ENCODE measurements at regions not wholly inside any gene's neighbourhood (a gene's known extent, or its start where the extent isn't known, plus 50 kb on each side); places are given as distances from the start of the nearest gene placed in this dataset.

DNA sequence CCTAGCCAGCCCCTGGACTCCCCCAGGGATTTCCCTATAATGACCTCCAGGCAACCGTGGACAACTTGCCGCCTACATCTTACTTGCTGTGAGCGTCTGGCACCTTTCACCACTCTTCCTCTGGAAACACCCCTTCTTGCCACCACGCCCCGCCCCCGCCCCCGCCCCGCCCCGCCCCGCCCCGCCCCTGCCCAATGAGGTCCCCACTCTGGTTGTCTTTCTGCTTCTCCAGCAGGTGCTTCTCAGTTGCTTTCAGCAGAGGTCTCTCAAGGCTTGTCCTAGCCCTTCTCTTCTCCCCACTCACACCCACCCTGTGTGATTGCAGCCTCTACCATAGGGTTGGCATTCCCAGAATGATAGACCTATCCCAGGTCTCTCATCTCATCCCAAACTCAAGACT, 214.5 kb downstream of the EN1 start:
- no peak for DNase-seq
- Mint-ChIP-seq H3K9me3 (peaks cover 16 to 18% of the 10 kb centered on the region in 2 donors), H3K27ac (no peak overlapping the region), H3K36me3 (ENCODE audit: insufficient read depth) (no peaks in the 10 kb centered on the region), H3K4me3 (no peak overlapping the region), H3K4me1 (ENCODE audit: low read depth in 2 of 2) (no peaks in the 10 kb centered on the region), H3K27me3 (peaks cover 11 to 18% of the 10 kb centered on the region in 2 donors)
- ATAC-seq (replicated peaks): no peak

DNA sequence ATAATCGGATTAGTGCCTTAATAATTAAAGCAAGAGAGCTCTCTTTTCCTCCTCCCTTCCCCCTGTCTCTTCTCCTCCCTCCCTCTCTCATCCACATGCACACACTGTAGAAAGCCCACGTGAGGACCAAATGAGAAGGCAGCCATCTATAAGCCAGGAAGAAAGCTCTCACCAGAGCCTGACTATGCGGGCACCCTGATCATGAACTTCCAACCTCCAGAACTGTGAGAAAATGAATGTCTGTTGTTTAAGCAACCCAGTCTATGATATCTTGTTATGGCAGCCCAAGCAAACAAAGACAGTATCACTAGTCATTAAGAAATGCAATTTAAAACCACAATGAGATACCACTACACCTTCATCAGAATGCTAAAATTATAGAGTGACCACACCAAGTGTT, 220.3 kb downstream of the EN1 start:
- ATAC-seq (replicated peaks) (no peak), DNase-seq (no peak)
- Mint-ChIP-seq H3K36me3 (ENCODE audit: insufficient read depth) (no peaks in the 10 kb centered on the region), H3K4me1 (ENCODE audit: low read depth in 2 of 2) (no peaks in the 10 kb centered on the region), H3K27me3 (no peaks in the 10 kb centered on the region), H3K9me3 (peaks cover 0 to under 1% of the 10 kb centered on the region in 2 donors), H3K27ac (no peak overlapping the region), H3K4me3 (no peak overlapping the region)

DNA sequence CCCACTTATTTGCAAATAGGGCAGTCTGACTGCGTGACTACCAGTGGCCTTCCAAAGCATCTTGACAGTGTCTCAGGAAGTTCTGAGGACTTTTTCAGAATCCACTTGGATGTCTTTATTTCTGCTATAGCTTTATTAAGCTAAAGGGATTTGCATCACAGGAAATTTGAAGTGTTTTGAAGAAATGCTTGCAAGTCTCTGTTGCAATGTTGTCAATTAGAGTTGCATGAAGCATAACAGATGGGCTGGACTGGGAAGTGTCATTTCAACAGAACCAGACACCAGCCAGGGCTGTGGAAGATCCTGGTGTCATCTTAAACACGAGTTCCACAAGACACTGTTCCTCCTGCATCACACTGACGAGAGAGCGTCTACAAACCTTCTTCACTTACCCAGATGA, 224.5 kb downstream of the EN1 start:
- Mint-ChIP-seq H3K9me3 (peaks cover 0 to 2% of the 10 kb centered on the region in 2 donors), H3K4me3 (no peak overlapping the region)
- no peak for ATAC-seq (replicated peaks)

DNA sequence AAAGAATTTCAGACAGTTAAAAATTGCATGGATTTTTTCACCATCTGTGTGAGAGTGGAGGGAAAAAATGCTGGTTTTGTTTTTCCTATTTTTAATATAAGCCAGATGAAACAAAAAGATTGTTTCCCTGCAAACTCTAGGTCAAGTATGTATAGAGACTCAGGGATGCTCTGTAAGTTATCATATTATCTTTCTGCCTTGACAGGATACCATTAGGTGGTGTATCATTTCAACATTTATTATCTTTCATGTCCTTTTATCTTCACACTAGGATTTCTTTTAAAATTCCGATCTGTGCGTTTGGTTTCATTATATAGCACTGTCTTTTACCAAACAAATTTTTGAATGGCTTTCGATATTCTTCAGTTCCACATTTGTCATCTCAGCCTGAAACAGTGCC, 225.3 kb downstream of the EN1 start:
- ATAC-seq (replicated peaks) (no peak), DNase-seq (no peak)
- Mint-ChIP-seq H3K27me3 (peaks cover 0 to 7% of the 10 kb centered on the region in 2 donors), H3K36me3 (ENCODE audit: insufficient read depth) (no peaks in the 10 kb centered on the region), H3K27ac (no peak overlapping the region), H3K4me3 (no peak overlapping the region), H3K4me1 (ENCODE audit: low read depth in 2 of 2) (no peaks in the 10 kb centered on the region), H3K9me3 (peaks cover 0 to 2% of the 10 kb centered on the region in 2 donors)

More for the DNA sequence above, 224.5 kb downstream of the EN1 start:
- Mint-ChIP-seq H3K4me1 (ENCODE audit: low read depth in 2 of 2) (no peaks in the 10 kb centered on the region), H3K27me3 (peaks cover 0 to 7% of the 10 kb centered on the region in 2 donors), H3K36me3 (ENCODE audit: insufficient read depth) (no peaks in the 10 kb centered on the region), H3K27ac (no peak overlapping the region)
- no peak for DNase-seq

DNA sequence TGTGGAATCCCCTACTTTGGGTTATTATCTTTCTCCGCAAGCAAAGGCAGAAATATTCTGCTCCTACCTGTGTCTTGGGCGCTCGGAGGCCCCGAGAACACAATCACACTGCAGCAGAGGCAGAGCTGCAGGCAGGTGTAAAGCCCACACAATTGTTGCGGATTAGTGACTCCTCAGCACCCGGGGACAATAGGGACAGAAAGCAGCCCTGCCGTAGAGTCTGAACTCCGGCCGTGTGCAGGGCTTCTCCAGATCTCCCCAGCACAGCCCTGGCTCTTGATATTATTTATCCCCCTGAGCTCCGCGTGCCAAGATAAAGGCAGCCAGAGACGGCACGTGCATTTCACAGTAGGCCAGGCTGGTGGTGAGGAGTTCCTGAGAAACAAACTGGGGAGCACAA, 229.2 kb downstream of the EN1 start:
- Mint-ChIP-seq H3K27me3 (peaks cover 6 to 7% of the 10 kb centered on the region in 2 donors), H3K4me3 (no peak overlapping the region), H3K27ac (no peak overlapping the region), H3K4me1 (ENCODE audit: low read depth in 2 of 2) (no peaks in the 10 kb centered on the region), H3K9me3 (peaks cover 0 to 2% of the 10 kb centered on the region in 2 donors), H3K36me3 (ENCODE audit: insufficient read depth) (no peaks in the 10 kb centered on the region)
- ATAC-seq (replicated peaks): no peak
- DNase-seq: no peak

DNA sequence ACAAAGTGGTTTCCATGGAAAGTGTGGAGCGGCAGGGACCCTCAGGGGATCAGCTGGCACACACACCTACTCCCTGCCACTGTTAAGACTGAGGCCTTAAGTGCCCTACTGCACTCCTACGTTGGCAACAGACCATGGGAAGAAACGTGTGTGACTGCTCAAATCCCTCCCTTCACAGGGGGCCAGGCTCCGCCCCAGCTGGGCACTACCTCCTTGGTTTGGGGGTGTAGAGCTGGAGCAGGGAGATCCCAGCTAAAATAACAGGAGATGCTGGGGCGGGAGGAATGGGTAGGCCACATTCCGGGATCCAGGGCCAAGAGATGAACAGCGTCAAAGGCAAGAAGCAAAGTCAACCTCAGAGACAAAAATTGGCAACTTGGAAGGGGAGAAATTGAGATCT, 231.0 kb downstream of the EN1 start:
- H3K27ac Mint-ChIP-seq: no peak overlapping the region
- no peaks in the 10 kb centered on the region for H3K36me3 Mint-ChIP-seq (ENCODE audit: insufficient read depth)
- DNase-seq: no peak
- peaks cover 0 to 2% of the 10 kb centered on the region in 2 donors for H3K9me3 Mint-ChIP-seq
- no peak for ATAC-seq (replicated peaks)
- no peak overlapping the region for H3K4me3 Mint-ChIP-seq
- H3K27me3 Mint-ChIP-seq: peaks cover 6 to 7% of the 10 kb centered on the region in 2 donors
- H3K4me1 Mint-ChIP-seq (ENCODE audit: low read depth in 2 of 2): no peaks in the 10 kb centered on the region

DNA sequence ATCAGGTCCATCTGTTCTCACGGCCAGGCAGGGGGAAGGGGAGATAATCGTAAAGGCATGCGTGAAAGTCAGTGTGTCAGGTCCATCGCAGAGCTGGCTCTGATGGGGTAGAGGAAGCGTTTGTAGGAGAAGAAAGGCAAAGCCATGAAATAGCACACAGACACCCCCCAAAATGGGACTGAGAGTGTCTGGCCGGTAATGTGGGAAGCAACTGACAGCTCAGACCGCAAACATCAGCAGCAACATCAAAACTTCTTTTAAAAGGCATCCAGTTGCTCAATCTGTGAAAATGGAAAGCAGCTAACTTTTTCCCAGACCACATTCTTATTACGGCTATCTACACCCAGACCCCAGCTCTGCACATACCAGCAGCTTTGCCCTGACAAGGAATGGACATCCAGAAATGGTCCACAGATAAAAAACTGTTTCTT, 232.6 kb downstream of the EN1 start:
- H3K9me3 Mint-ChIP-seq: no peaks in the 10 kb centered on the region
- no peak overlapping the region for H3K4me3 Mint-ChIP-seq
- H3K27me3 Mint-ChIP-seq: peaks cover 6 to 7% of the 10 kb centered on the region in 2 donors
- H3K36me3 Mint-ChIP-seq (ENCODE audit: insufficient read depth): no peaks in the 10 kb centered on the region
- DNase-seq (no peak), ATAC-seq (replicated peaks) (no peak)
- H3K27ac Mint-ChIP-seq: no peak overlapping the region
- H3K4me1 Mint-ChIP-seq (ENCODE audit: low read depth in 2 of 2): no peaks in the 10 kb centered on the region

DNA sequence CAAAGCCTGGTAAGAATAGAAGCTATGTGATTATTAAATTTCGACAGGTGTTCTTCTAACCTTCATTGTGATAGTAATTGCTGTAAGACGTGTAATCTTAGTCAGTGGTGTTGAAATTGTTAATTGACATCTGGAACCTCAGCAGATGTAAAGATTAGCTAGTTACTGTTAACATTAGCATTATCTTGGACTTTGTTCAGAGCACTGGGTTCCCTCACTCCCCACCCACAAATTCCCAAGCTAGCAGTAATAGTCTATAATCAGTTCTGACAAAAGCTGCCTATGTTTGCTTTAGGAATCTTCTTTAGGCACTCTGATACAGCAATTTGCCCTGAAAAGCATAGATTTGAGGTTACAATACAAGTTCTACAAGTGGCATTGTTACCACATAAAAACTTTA, 233.7 kb downstream of the EN1 start:
- peaks cover 5 to 6% of the 10 kb centered on the region in 2 donors for H3K27me3 Mint-ChIP-seq
- no peak overlapping the region for H3K27ac Mint-ChIP-seq
- DNase-seq (no peak), ATAC-seq (replicated peaks) (no peak)
- H3K4me1 Mint-ChIP-seq (ENCODE audit: low read depth in 2 of 2): no peaks in the 10 kb centered on the region
- H3K36me3 Mint-ChIP-seq (ENCODE audit: insufficient read depth): no peaks in the 10 kb centered on the region
- H3K9me3 Mint-ChIP-seq: no peaks in the 10 kb centered on the region
- no peak overlapping the region for H3K4me3 Mint-ChIP-seq

DNA sequence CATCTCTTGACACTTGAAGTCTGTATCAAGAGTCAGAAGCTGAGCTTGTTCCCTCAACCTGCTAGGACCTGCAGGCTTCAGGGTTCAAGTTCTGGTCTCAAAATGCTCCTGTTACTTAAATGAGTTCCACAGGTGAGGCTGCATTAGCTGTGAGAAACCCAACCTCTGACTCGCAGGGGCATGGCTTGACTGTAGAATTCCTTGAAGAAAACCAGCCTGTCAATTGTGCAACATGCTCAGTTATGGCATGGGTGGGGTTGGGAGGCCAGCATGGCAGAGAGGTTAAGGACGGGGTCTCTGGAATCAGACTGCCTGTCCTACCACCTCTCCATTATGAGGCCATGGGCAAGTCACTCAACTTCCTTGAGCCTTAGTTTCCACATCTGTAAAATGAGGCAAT, 235.8 kb downstream of the EN1 start:
- no peak overlapping the region for H3K27ac Mint-ChIP-seq
- no peaks in the 10 kb centered on the region for H3K9me3 Mint-ChIP-seq
- DNase-seq: no peak
- H3K4me3 Mint-ChIP-seq: no peak overlapping the region
- H3K4me1 Mint-ChIP-seq (ENCODE audit: low read depth in 2 of 2): no peaks in the 10 kb centered on the region
- peaks cover 0 to 6% of the 10 kb centered on the region in 2 donors for H3K27me3 Mint-ChIP-seq
- no peak for ATAC-seq (replicated peaks)
- H3K36me3 Mint-ChIP-seq (ENCODE audit: insufficient read depth): no peaks in the 10 kb centered on the region

DNA sequence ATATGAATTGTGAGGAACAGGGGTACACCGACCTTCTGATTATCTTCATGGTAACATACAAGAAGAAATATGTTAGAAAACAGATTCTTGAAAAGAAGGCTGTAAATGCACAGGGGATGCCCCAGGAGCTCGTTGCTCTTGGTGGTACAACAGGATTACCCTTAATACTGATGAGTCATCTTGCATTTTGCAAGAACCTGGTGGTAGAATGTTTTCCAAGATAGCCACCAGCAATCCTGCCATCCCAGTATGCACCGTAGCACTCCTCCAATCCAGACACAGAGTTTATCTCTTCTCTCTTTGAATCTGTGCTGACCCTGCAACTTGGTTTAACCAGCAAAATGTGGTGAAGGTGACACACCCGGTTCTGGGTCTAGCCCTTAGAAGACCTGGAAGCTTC, 238.3 kb downstream of the EN1 start:
- no peaks in the 10 kb centered on the region for H3K27me3 Mint-ChIP-seq
- DNase-seq: no peak
- H3K4me1 Mint-ChIP-seq (ENCODE audit: low read depth in 2 of 2): no peaks in the 10 kb centered on the region
- H3K4me3 Mint-ChIP-seq: no peak overlapping the region
- H3K36me3 Mint-ChIP-seq (ENCODE audit: insufficient read depth): no peaks in the 10 kb centered on the region
- H3K27ac Mint-ChIP-seq: no peak overlapping the region
- ATAC-seq (replicated peaks): no peak
- no peaks in the 10 kb centered on the region for H3K9me3 Mint-ChIP-seq

DNA sequence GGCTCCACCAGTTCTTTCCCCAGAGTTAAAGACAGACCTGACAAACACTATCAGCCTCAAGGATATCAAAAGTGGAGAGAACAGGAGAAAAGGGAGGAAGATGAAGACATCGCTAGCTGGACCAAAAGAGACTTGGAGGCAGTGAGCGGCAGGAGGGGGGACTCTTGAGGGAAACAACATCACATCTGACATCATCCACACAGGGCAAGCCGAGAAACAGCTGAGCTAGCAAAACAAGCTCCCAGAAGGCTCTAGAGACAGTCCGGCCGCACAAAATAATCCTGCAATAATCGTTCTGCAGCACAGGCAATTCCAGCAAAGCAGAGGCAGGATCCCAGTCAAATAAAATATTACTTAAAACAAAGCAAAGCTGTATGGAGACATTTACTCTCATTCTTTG, 239.8 kb downstream of the EN1 start:
- no peak overlapping the region for H3K4me3 Mint-ChIP-seq
- no peaks in the 10 kb centered on the region for H3K36me3 Mint-ChIP-seq (ENCODE audit: insufficient read depth)
- H3K9me3 Mint-ChIP-seq: no peaks in the 10 kb centered on the region
- ATAC-seq (replicated peaks) (no peak), DNase-seq (no peak)
- H3K27me3 Mint-ChIP-seq: no peaks in the 10 kb centered on the region
- H3K4me1 Mint-ChIP-seq (ENCODE audit: low read depth in 2 of 2): no peaks in the 10 kb centered on the region
- no peak overlapping the region for H3K27ac Mint-ChIP-seq

DNA sequence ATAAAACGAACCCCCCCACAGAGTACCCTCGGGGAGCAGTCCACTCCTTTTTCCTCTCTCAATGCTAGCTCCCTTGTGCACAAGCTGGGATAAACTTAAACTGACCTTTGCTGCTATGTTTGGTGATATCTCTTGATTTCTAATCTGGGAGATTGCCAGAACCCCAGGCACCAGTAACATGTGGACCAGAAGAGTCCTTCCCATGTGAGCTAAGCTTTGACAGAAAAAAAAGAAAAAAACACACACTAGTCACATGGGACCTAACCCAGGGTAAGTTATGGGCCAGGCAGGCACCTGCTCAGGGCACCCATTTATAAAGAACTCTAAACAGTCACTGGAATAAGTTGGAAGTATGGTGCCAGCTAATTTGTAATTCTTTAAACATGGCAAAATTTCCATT, 242.6 kb downstream of the EN1 start:
- peaks cover 0 to 5% of the 10 kb centered on the region in 2 donors for H3K27me3 Mint-ChIP-seq
- H3K4me3 Mint-ChIP-seq: no peak overlapping the region

DNA sequence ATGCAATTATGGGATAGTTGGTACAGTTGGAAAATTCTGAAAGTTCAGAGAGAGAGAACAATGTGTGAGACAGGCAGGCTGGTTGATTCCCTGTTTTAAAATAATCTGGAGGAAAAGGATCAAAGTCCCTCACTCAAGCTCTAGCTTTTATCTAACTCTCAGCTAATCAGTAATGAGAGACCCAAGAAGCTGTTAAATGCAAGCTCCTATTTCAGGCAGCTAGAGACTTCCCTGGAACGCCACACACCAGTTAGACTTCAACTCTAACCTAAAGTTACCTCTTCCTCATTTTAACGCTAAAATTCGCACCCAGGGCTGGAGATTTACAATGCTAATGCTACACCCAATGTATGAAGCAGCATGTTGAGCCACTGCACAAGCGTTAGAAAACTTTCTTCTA, 243.1 kb downstream of the EN1 start:
- ATAC-seq (replicated peaks) (no peak), DNase-seq (no peak)
- Mint-ChIP-seq H3K27me3 (peaks cover 0 to 5% of the 10 kb centered on the region in 2 donors), H3K36me3 (ENCODE audit: insufficient read depth) (no peaks in the 10 kb centered on the region), H3K4me3 (no peak overlapping the region), H3K9me3 (peaks cover 9 to 10% of the 10 kb centered on the region in 2 donors), H3K4me1 (ENCODE audit: low read depth in 2 of 2) (no peaks in the 10 kb centered on the region), H3K27ac (no peak overlapping the region)

More for the DNA sequence above, 242.6 kb downstream of the EN1 start:
- Mint-ChIP-seq H3K27ac (no peak overlapping the region), H3K36me3 (ENCODE audit: insufficient read depth) (no peaks in the 10 kb centered on the region), H3K9me3 (peaks cover 9 to 10% of the 10 kb centered on the region in 2 donors), H3K4me1 (ENCODE audit: low read depth in 2 of 2) (no peaks in the 10 kb centered on the region)
- no peak for ATAC-seq (replicated peaks)
- no peak for DNase-seq

DNA sequence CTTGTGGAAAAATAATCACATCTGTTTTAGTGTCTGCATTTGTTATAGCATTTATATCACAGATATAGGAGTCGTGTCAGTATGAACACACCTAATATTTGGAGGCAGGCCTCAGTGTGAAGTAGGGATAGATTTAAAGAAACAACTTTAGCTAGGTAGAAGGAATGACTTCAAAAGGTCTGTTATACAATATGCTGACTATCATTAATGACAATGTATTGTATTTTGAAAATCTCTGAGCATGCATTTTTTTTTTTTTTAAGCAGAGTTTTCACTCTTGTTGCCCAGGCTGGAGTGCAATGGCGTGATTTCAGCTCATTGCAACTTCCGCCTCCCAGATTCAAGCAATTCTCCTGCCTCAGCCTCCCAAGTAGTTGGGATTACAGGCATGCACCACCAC, 248.3 kb downstream of the EN1 start:
- Mint-ChIP-seq H3K9me3 (peaks cover 9 to 12% of the 10 kb centered on the region in 2 donors), H3K4me3 (no peak overlapping the region), H3K27me3 (peaks cover 5 to 7% of the 10 kb centered on the region in 2 donors), H3K27ac (no peak overlapping the region), H3K4me1 (ENCODE audit: low read depth in 2 of 2) (no peaks in the 10 kb centered on the region), H3K36me3 (ENCODE audit: insufficient read depth) (no peaks in the 10 kb centered on the region)
- no peak for ATAC-seq (replicated peaks)
- DNase-seq: no peak

DNA sequence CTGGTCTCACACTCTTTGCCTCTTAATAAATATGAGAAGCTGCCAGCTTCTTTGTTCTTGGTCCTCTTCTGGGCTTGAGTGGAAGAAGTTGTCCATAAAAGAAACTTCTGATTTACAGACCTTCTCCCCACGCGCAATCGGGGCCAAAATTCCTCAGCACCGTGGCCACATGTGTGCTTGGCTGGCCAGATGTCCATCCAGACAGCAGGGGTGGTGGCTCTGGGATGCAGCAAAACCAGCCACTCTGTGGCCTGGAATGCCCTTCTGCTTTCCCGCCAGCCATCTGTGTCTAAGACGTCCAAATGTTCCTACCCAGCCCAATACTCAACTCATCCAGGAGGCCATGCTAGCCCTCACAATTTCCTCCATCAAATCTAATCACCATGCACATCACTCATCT, 250.8 kb downstream of the EN1 start:
- Mint-ChIP-seq H3K27me3 (peaks cover 0 to 7% of the 10 kb centered on the region in 2 donors), H3K9me3 (peaks cover 2 to 6% of the 10 kb centered on the region in 2 donors), H3K4me3 (no peak overlapping the region), H3K36me3 (ENCODE audit: insufficient read depth) (no peaks in the 10 kb centered on the region), H3K4me1 (ENCODE audit: low read depth in 2 of 2) (no peaks in the 10 kb centered on the region), H3K27ac (no peak overlapping the region)
- DNase-seq (no peak), ATAC-seq (replicated peaks) (no peak)

All from effector memory CD8-positive, alpha-beta T cell (primary cell).